CD4-positive, alpha-beta T cell (primary cell): ENCODE measurements at regions not wholly inside any gene's neighbourhood (a gene's known extent, or its start where the extent isn't known, plus 50 kb on each side); places are given as distances from the start of the nearest gene placed in this dataset.

Experiments used
- ATAC-seq: fragments of 200-7000 bp; cut with Tn5 transposase; one replicate; pipeline ENCODE4 v1.10.0; 2022; ENCODE audit warnings: mild to moderate bottlenecking; ENCODE audit not compliant: poor library complexity
- CTCF ChIA-PET: fragments of 350-600 bp; sonication (Branson Sonifier 250); formaldehyde crosslinking; loops from one replicate; lab custom pipeline; 2021; ENCODE audit warnings: antibody characterized with exemption, inconsistent platforms; lab: Charles Lee
- POLR2A ChIA-PET: fragments of 350-600 bp; sonication (Branson Sonifier 250); formaldehyde crosslinking; loops from one replicate; lab custom pipeline; 2021; ENCODE audit warnings: antibody characterized with exemption, inconsistent platforms; lab: Charles Lee
- DNase-seq, 14 experiments: peaks; one replicate each; pipeline ENCODE4 v3.0.0-alpha.2; 2013 to 2020; ENCODE audit warnings: mixed read lengths in 2 of 14
- H3K27ac ChIP-seq, 2 donors: one replicate each; pipeline versions ENCODE4 v1.5.1 to v1.7.0; 2013; ENCODE audit warnings: low read length in 2 of 2, low read depth in 1 of 2, mild to moderate bottlenecking in 1 of 2
- H3K27me3 ChIP-seq, 2 experiments: 1 replicate in 1 of 2; 2 replicates in 1 of 2; pipeline versions ENCODE4 v1.6.1 to v1.7.0; 2013; ENCODE audit warnings: low read length in 2 of 2, control low read depth in 1 of 2, mild to moderate bottlenecking in 1 of 2, moderate library complexity in 1 of 2; ENCODE audit not compliant: insufficient read depth in 2 of 2, control insufficient read depth in 1 of 2
- H3K36me3 ChIP-seq: one replicate; pipeline ENCODE4 v1.6.1; 2013; ENCODE audit warnings: low read length, control low read depth; ENCODE audit not compliant: insufficient read depth
- H3K4me1 ChIP-seq: one replicate; pipeline ENCODE4 v1.6.1; 2013; ENCODE audit warnings: low read length, control low read depth; ENCODE audit not compliant: insufficient read depth
- H3K4me3 ChIP-seq: one replicate; pipeline ENCODE4 v1.5.1; 2013; ENCODE audit warnings: mild to moderate bottlenecking, low read length, moderate library complexity
- H3K9me3 ChIP-seq, 2 experiments: 1 replicate in 1 of 2; 2 replicates in 1 of 2; pipeline versions ENCODE4 v1.6.1 to v1.7.0; 2013; ENCODE audit warnings: low read length in 2 of 2, mild to moderate bottlenecking in 2 of 2, control low read depth in 1 of 2, moderate library complexity in 1 of 2; ENCODE audit not compliant: control insufficient read depth in 1 of 2, insufficient read depth in 1 of 2
- H3K27ac Mint-ChIP-seq: one replicate; pipeline ENCODE4 v1.8.0; 2020; ENCODE audit warnings: mixed read lengths
- H3K27me3 Mint-ChIP-seq: one replicate; pipeline ENCODE4 v1.8.0; 2021; ENCODE audit warnings: mixed read lengths
- H3K36me3 Mint-ChIP-seq: one replicate; pipeline ENCODE4 v1.8.0; 2021; ENCODE audit warnings: low read depth, mixed read lengths
- H3K4me1 Mint-ChIP-seq: one replicate; pipeline ENCODE4 v1.8.0; 2021; ENCODE audit warnings: low read depth, mixed read lengths
- H3K4me3 Mint-ChIP-seq: one replicate; pipeline ENCODE4 v1.8.0; 2020; ENCODE audit warnings: mild to moderate bottlenecking, mixed read lengths
- H3K9me3 Mint-ChIP-seq: one replicate; pipeline ENCODE4 v1.8.0; 2020; ENCODE audit warnings: mixed read lengths
- intact Hi-C, 2 experiments: fragments of 100-400 bp; cut with DNase I in 1 of 2; cut with micrococcal nuclease in 1 of 2; formaldehyde crosslinking; loops; one replicate each; pipeline versions ENCODE4 v1.15.1 to v1.9.0; 2023 to 2025; cut with DNase I, micrococcal nuclease
- TF ChIP-seq, protein P1 (sequence below): fragments of 200-600 bp; IDR thresholded peaks from one replicate; pipeline ENCODE4 v1.8.0; 2022; ENCODE audit warnings: antibody characterized with exemption, mild to moderate bottlenecking

DNA sequence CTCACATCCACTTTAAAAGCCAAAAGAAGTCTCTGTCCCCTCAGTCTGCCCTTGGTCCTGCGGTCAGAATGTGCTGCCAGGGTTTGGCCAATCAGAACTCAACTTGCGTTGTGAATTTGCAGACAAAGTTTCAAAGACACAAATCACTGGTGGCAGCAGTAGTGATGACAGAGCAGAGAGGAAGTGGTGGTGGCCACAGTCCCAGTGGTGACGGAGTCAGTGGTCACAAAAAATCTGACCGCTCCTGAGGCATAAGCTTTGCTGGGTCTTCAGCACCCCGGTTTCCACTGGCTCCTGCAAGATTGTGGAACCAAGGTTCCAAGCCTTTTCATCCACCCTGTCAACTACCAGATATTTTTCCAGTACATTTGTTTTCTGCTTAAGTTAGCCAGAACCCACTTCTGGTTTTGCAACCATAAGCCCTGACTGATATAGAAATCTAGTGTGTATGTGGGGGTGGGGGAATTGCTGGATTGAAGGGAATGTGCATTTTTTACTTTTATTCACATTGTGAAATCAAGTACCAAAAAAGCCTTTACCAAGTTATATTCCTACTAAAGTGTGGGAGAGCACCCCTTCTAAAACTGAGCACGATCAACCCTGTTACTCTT, 112.3 kb downstream of the TMPRSS5 start:
- Mint-ChIP-seq H3K27me3 (peaks cover 54% of the 10 kb centered on the region), H3K27ac (no peak overlapping the region), H3K36me3 (no peaks in the 10 kb centered on the region), H3K4me3 (no peak overlapping the region), H3K4me1 (no peaks in the 10 kb centered on the region), H3K9me3 (peaks cover 11% of the 10 kb centered on the region)
- CTCF ChIA-PET: no interaction called here
- TF ChIP-seq, protein P1, sequence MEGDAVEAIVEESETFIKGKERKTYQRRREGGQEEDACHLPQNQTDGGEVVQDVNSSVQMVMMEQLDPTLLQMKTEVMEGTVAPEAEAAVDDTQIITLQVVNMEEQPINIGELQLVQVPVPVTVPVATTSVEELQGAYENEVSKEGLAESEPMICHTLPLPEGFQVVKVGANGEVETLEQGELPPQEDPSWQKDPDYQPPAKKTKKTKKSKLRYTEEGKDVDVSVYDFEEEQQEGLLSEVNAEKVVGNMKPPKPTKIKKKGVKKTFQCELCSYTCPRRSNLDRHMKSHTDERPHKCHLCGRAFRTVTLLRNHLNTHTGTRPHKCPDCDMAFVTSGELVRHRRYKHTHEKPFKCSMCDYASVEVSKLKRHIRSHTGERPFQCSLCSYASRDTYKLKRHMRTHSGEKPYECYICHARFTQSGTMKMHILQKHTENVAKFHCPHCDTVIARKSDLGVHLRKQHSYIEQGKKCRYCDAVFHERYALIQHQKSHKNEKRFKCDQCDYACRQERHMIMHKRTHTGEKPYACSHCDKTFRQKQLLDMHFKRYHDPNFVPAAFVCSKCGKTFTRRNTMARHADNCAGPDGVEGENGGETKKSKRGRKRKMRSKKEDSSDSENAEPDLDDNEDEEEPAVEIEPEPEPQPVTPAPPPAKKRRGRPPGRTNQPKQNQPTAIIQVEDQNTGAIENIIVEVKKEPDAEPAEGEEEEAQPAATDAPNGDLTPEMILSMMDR: no peak
- Histone ChIP-seq H3K4me1 (no peaks in the 10 kb centered on the region), H3K4me3 (no peak overlapping the region), H3K27ac (no peak overlapping the region), H3K9me3 (no peaks in the 10 kb centered on the region), H3K27me3 (peaks cover 11 to 13% of the 10 kb centered on the region in 2 experiments), H3K36me3 (no peaks in the 10 kb centered on the region)
- ATAC-seq (no peak), DNase-seq (no peak)
- intact Hi-C loops: no loop called here
- POLR2A ChIA-PET: no interaction called here

DNA sequence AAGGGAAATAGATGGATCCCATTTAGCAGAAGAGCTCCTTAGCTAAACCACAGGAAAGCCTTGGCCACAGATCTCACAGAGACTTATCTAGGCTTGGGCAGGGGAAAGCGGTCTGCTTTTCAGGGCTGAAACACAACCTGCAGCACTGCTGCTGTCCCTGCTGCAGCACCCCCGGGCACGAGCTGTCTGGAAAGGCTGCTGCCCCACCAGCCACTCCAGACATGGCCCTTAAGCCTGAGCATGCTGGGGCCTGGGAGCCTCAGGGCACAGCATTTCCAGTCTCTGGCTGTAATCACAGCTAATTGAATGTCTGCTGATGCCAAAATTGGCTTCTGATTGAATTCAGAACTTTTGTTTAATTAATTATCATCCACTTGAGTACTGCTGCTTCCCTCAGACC, 115.0 kb downstream of the TMPRSS5 start:
- Mint-ChIP-seq H3K36me3 (no peaks in the 10 kb centered on the region), H3K4me1 (no peaks in the 10 kb centered on the region), H3K9me3 (peaks cover 8% of the 10 kb centered on the region), H3K27ac (no peak overlapping the region), H3K27me3 (peaks cover 29% of the 10 kb centered on the region), H3K4me3 (no peak overlapping the region)
- CTCF ChIA-PET: no interaction called here
- intact Hi-C loops: no loop called here
- ATAC-seq (no peak), DNase-seq (no peak)
- no peak overlapping the region for H3K4me3 ChIP-seq
- H3K27ac ChIP-seq: no peak overlapping the region
- H3K9me3 ChIP-seq: no peaks in the 10 kb centered on the region
- TF ChIP-seq, protein P1: no peak
- no peaks in the 10 kb centered on the region for H3K36me3 ChIP-seq
- H3K27me3 ChIP-seq: peaks cover 4 to 6% of the 10 kb centered on the region in 2 experiments
- no peaks in the 10 kb centered on the region for H3K4me1 ChIP-seq
- POLR2A ChIA-PET: no interaction called here

DNA sequence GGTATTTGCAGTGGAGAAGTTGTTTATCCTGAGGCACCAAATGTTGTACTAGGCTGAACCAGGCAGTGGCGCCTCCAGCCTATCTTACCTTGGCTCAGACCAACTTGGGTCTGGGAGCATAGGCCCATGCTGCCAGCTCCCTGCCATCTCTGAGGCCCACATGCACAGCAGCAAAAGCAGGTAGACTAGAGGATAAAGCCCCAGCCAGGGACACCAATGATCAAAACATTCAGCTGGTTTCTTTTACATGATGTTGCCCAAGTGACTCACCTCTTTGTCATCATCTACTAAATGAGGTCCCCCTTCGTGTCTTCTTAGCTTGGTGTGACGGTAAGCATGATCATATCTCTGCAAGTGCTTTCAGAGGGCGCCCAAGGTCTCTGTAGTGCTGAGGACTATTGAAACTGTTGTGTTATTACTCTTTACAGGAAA, 112.1 kb upstream of the DRD2 start:
- ATAC-seq: no peak

More for the DNA sequence above, 112.1 kb upstream of the DRD2 start:
- no peak overlapping the region for H3K27ac ChIP-seq
- no peaks in the 10 kb centered on the region for H3K27me3 ChIP-seq
- CTCF ChIA-PET: no interaction called here
- intact Hi-C loops: no loop called here
- H3K9me3 ChIP-seq: no peaks in the 10 kb centered on the region
- Mint-ChIP-seq H3K27me3 (peaks cover 12% of the 10 kb centered on the region), H3K27ac (no peak overlapping the region), H3K36me3 (no peaks in the 10 kb centered on the region), H3K9me3 (no peaks in the 10 kb centered on the region), H3K4me1 (no peaks in the 10 kb centered on the region), H3K4me3 (no peak overlapping the region)
- TF ChIP-seq, protein P1: no peak
- POLR2A ChIA-PET: no interaction called here
- no peaks in the 10 kb centered on the region for H3K4me1 ChIP-seq
- no peak overlapping the region for H3K4me3 ChIP-seq
- H3K36me3 ChIP-seq: no peaks in the 10 kb centered on the region
- no peak for DNase-seq
